ENCODE measurements at regions not wholly inside any gene's neighbourhood (a gene's known extent, or its start where the extent isn't known, plus 50 kb on each side); places are given as distances from the start of the nearest gene placed in this dataset.

- TF ChIP-seq CTCF (conservative IDR thresholded peaks at IDR 0.05; ENCODE audit: low read length) = no peak
- no peak for TF ChIP-seq EZH2phosphoT487 (IDR thresholded peaks at IDR 0.05; ENCODE audit: borderline replicate concordance, low read depth, low read length)
- BruUV-seq (replicated peaks) = no TSS peak
- H3K4me2 ChIP-seq (ENCODE audit: low read length) = no peak overlapping the region
- CTCF ChIA-PET (ENCODE audit: unreplicated experiment) = no interaction called here
- no peak for DNase-seq (ENCODE audit: low spot score)
- no peak overlapping the region for H3K27ac ChIP-seq (ENCODE audit: low read depth, low read length, poor library complexity, severe bottlenecking)
- no peak overlapping the region for H3K4me3 ChIP-seq (ENCODE audit: low read depth, low read length, poor library complexity, severe bottlenecking)
- H3K9me2 ChIP-seq (ENCODE audit: insufficient read depth, low read length) = no peaks in the 10 kb centered on the region
- POLR2A ChIA-PET = no interaction called here
- H3K4me1 ChIP-seq (ENCODE audit: insufficient read depth, low read length, poor library complexity, severe bottlenecking) = no peaks in the 10 kb centered on the region
- no peaks in the 10 kb centered on the region for H4K20me1 ChIP-seq (ENCODE audit: insufficient read depth, low read length)
- no peaks in the 10 kb centered on the region for H3K79me2 ChIP-seq (ENCODE audit: insufficient read depth, low read depth, low read length)
- intact Hi-C loops (cut with micrococcal nuclease; ENCODE audit: unreplicated experiment) = no loop called here
- no peak overlapping the region for H2AFZ ChIP-seq (ENCODE audit: low read length)
- no peaks in the 10 kb centered on the region for H3K36me3 ChIP-seq (ENCODE audit: insufficient read depth, low read length)
- H3K9me3 ChIP-seq (ENCODE audit: low read length) = no peaks in the 10 kb centered on the region
Measured at GRCh38 chr12:107557026-107557425, 128.6 kb upstream of the PWP1 start.

- Histone ChIP-seq H3K27ac (ENCODE audit: low read depth, low read length, poor library complexity, severe bottlenecking) (no peak overlapping the region), H2AFZ (ENCODE audit: low read length) (no peak overlapping the region), H3K9me2 (ENCODE audit: insufficient read depth, low read length) (no peaks in the 10 kb centered on the region), H3K79me2 (ENCODE audit: insufficient read depth, low read depth, low read length) (no peaks in the 10 kb centered on the region), H3K4me2 (ENCODE audit: low read length) (no peak overlapping the region), H4K20me1 (ENCODE audit: insufficient read depth, low read length) (no peaks in the 10 kb centered on the region), H3K4me3 (ENCODE audit: low read depth, low read length, poor library complexity, severe bottlenecking) (no peak overlapping the region), H3K9me3 (ENCODE audit: low read length) (no peaks in the 10 kb centered on the region), H3K4me1 (ENCODE audit: insufficient read depth, low read length, poor library complexity, severe bottlenecking) (no peaks in the 10 kb centered on the region), H3K36me3 (ENCODE audit: insufficient read depth, low read length) (no peaks in the 10 kb centered on the region)
- no TSS peak for BruUV-seq (replicated peaks)
- intact Hi-C loops (cut with micrococcal nuclease; ENCODE audit: unreplicated experiment) = no loop called here
- ChIA-PET POLR2A (no interaction called here), CTCF (ENCODE audit: unreplicated experiment) (no interaction called here)
- DNase-seq (ENCODE audit: low spot score) = no peak
- TF ChIP-seq EZH2phosphoT487 (IDR thresholded peaks at IDR 0.05; ENCODE audit: borderline replicate concordance, low read depth, low read length) (no peak), CTCF (conservative IDR thresholded peaks at IDR 0.05; ENCODE audit: low read length) (no peak)
Measured at GRCh38 chr12:107557589-107558100, 128.0 kb upstream of the PWP1 start.

- no peak for DNase-seq (ENCODE audit: low spot score)
- intact Hi-C loops (cut with micrococcal nuclease; ENCODE audit: unreplicated experiment) = no loop called here
- no peak overlapping the region for H3K27ac ChIP-seq (ENCODE audit: low read depth, low read length, poor library complexity, severe bottlenecking)
- no peaks in the 10 kb centered on the region for H3K9me2 ChIP-seq (ENCODE audit: insufficient read depth, low read length)
- no peak overlapping the region for H3K4me3 ChIP-seq (ENCODE audit: low read depth, low read length, poor library complexity, severe bottlenecking)
- H3K9me3 ChIP-seq (ENCODE audit: low read length) = no peaks in the 10 kb centered on the region
- TF ChIP-seq EZH2phosphoT487 (IDR thresholded peaks at IDR 0.05; ENCODE audit: borderline replicate concordance, low read depth, low read length) (no peak), CTCF (conservative IDR thresholded peaks at IDR 0.05; ENCODE audit: low read length) (no peak)
- no peaks in the 10 kb centered on the region for H3K4me1 ChIP-seq (ENCODE audit: insufficient read depth, low read length, poor library complexity, severe bottlenecking)
- H4K20me1 ChIP-seq (ENCODE audit: insufficient read depth, low read length) = no peaks in the 10 kb centered on the region
- no peak overlapping the region for H2AFZ ChIP-seq (ENCODE audit: low read length)
- H3K4me2 ChIP-seq (ENCODE audit: low read length) = no peak overlapping the region
- CTCF ChIA-PET (ENCODE audit: unreplicated experiment) = no interaction called here
- no TSS peak for BruUV-seq (replicated peaks)
- POLR2A ChIA-PET = no interaction called here
- H3K36me3 ChIP-seq (ENCODE audit: insufficient read depth, low read length) = no peaks in the 10 kb centered on the region
- no peaks in the 10 kb centered on the region for H3K79me2 ChIP-seq (ENCODE audit: insufficient read depth, low read depth, low read length)
Measured at GRCh38 chr12:107558141-107558815, 127.3 kb upstream of the PWP1 start.
